ENCODE measurements at regions not wholly inside any gene's neighbourhood (a gene's known extent, or its start where the extent isn't known, plus 50 kb on each side); places are given as distances from the start of the nearest gene placed in this dataset.

DNA sequence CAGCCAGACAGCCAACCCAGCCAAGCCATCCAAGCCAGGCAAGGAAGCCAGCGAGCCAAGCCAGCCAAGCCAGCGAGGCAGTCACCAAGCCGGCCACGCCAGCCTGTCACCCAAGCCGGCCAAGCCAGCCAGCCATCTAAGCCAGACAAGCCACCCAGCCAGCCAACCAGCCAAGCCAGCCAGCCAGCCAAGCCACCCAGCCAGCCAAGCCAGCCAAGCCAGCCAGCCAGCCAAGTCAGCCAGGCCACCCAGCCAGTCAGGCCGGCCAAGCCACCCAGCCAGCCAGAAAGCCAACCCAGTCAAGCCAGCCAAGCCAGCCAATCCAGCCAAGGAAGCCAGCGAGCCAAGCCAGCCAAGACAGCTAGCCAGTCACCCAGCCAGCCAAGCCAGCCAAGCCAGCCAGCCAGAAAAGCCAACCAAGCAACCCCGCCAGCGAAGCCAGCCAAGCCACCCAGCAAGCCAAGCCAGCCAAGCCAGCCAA is 201.2 kb downstream of the GOLGA6L6 start:
- H2AK5ac ChIP-seq (ENCODE audit: low read depth, low read length) = no peak overlapping the region
- H3K79me1 ChIP-seq (ENCODE audit: low read depth, low read length) = no peaks in the 10 kb centered on the region
- H3K23ac ChIP-seq (ENCODE audit: insufficient read length) = no peak overlapping the region
- no peak overlapping the region for H3K9ac ChIP-seq (replicated peaks in 1 of 4; ENCODE audit: extremely low read depth in 1 of 4, low read depth in 3 of 4, low read length in 3 of 4)
- ChIA-PET POLR2A (ENCODE audit: partially characterized antibody) (no interaction called here), CTCF (ENCODE audit: partially characterized antibody) (no interaction called here)
- H3K36me3 ChIP-seq (ENCODE audit: control insufficient read depth in 2 of 4, insufficient read depth in 4 of 4, low read length in 3 of 4) = peaks cover 0 to 3% (median 0%) of the 10 kb centered on the region in 4 experiments; a peak in 1 of 8 replicates
- no peak for TF ChIP-seq POLR2AphosphoS5 (IDR thresholded peaks at IDR 0.05; ENCODE audit: low read depth, low read length)
- no peak for TF ChIP-seq NANOG (IDR thresholded peaks at IDR 0.05; ENCODE audit: insufficient read depth, low read depth, low read length, poor library complexity, severe bottlenecking)
- TF ChIP-seq CHD2 (IDR thresholded peaks at IDR 0.05; ENCODE audit: low read length) = no peak
- no peak for TF ChIP-seq CBX8 (IDR thresholded peaks at IDR 0.05; ENCODE audit: borderline replicate concordance, low read depth, low read length)
- no peak overlapping the region for H3K4me3 ChIP-seq (ENCODE audit: extremely low read depth in 1 of 4, insufficient read depth in 2 of 4, low read depth in 3 of 4, low read length in 4 of 4)
- no peak overlapping the region for H2AFZ ChIP-seq (ENCODE audit: low read length)
- DNase-seq (ENCODE audit: low read depth in 1 of 2, low spot score in 2 of 2) (no peak), FAIRE-seq (no peak)
- 86% methylated on average over 9 of the region's 9 CpGs; no CpG with 5 or more reads in 1 of the 2 experiments for WGBS, 2 experiments (ENCODE audit: extremely low coverage in 1 of 2, insufficient coverage in 1 of 2, insufficient read length in 1 of 2, insufficient replicate concordance in 2 of 2, low coverage in 1 of 2, low lambda C conversion rate in 2 of 2, missing lambda C conversion rate in 1 of 2)
- no peak overlapping the region for H4K5ac ChIP-seq (ENCODE audit: insufficient read length, low read depth, low read length)
- no peak overlapping the region for H4K91ac ChIP-seq (replicated peaks; ENCODE audit: insufficient read length, low read length)
- no peaks in the 10 kb centered on the region for H3K27me3 ChIP-seq (replicated peaks in 1 of 4; ENCODE audit: control insufficient read depth in 3 of 4, extremely low read depth in 1 of 4, insufficient read depth in 3 of 4, low read length in 3 of 4)
- H3K56ac ChIP-seq (replicated peaks; ENCODE audit: insufficient read length, low read depth, low read length) = no peak overlapping the region
- H2BK120ac ChIP-seq (replicated peaks; ENCODE audit: low read depth, low read length) = no peak overlapping the region
- no peaks in the 10 kb centered on the region for H4K20me1 ChIP-seq (replicated peaks in 1 of 2; ENCODE audit: control insufficient read depth in 1 of 2, insufficient read depth in 2 of 2, low read length in 2 of 2)
- no peak overlapping the region for H2BK15ac ChIP-seq (ENCODE audit: low read length)
- peaks cover 29 to 75% of the 10 kb centered on the region in 2 experiments for H3K9me3 ChIP-seq (ENCODE audit: insufficient read depth in 2 of 2, low read depth in 1 of 2, low read length in 1 of 2)
- no peak overlapping the region for H2BK12ac ChIP-seq (ENCODE audit: low read depth, low read length)
- no peak overlapping the region for H3K18ac ChIP-seq (ENCODE audit: extremely low read depth, low read length)
- no peaks in the 10 kb centered on the region for H3K4me1 ChIP-seq (replicated peaks in 1 of 4; ENCODE audit: control insufficient read depth in 3 of 4, insufficient read depth in 4 of 4, low read length in 3 of 4)
- no peak overlapping the region for H2BK5ac ChIP-seq (ENCODE audit: low read depth, low read length)
- H2BK20ac ChIP-seq (ENCODE audit: low read length) = no peak overlapping the region
- no peak overlapping the region for H3K4ac ChIP-seq (replicated peaks; ENCODE audit: insufficient read length, low read depth, low read length)
- no peak overlapping the region for H3K4me2 ChIP-seq (ENCODE audit: insufficient read depth in 1 of 2, low read depth in 2 of 2, low read length in 2 of 2)
- no peak overlapping the region for H3K27ac ChIP-seq (ENCODE audit: low read depth, low read length)
- H3K23me2 ChIP-seq (ENCODE audit: low read depth, low read length) = peaks cover 2% of the 10 kb centered on the region; the same call in 1 of the 2 replicates
- H3K14ac ChIP-seq (ENCODE audit: insufficient read length) = no peak overlapping the region
- no peaks in the 10 kb centered on the region for H3K79me2 ChIP-seq (ENCODE audit: control insufficient read depth in 1 of 2, insufficient read depth in 2 of 2, low read length in 2 of 2)
- no peak overlapping the region for H4K8ac ChIP-seq (ENCODE audit: extremely low read depth, insufficient read depth, low read length)
